ENCODE measurements at regions not wholly inside any gene's neighbourhood (a gene's known extent, or its start where the extent isn't known, plus 50 kb on each side); places are given as distances from the start of the nearest gene placed in this dataset.
"Not testable (repeated sequence)": the region's sequence is repeated elsewhere in the genome, so short reads cannot be mapped to it uniquely, and the experiment has no call there.

DNA sequence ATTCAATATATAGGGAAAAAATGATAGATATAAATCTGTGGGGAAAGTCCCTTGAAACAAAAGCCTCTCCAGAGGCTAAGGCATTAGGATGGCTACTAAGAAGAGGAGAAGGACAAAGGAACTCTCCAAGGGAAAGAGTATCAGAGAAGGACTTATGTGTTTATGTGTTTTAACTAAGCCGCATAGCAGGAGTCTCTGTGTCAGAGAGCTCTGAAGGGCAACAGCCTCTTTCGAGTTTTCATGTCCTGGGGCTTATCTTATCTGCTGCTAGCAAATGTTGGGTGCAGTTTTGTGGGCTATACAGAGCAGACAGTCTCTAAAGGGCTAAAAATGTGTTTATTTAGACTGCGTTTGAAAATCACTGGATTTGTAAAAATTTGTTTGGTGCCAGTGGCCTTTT lies 1145.6 kb upstream of the DIAPH2 start:
- no peak for DNase-seq (ENCODE audit: low spot score)

DNA sequence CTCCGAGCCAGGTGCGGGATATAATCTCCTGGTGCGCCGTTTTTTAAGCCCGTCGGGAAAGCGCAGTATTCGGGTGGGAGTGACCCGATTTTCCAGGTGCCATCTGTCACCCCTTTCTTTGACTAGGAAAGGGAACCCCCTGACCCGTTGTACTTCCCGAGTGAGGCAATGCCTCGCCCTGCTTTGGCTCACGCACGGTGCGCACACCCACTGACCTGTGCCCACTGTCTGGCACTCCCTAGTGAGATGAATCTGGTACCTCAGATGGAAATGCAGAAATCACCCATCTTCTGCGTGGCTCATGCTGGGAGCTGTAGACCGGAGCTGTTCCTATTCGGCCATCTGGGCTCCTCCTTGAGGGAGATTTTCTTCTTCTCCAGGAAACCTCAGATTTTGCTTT lies 1135.1 kb upstream of the DIAPH2 start:
- intact Hi-C loops (cut with DNase I); DNase-seq (ENCODE audit: low spot score): not testable (repeated sequence)

More for the DNA sequence above, 1145.6 kb upstream of the DIAPH2 start:
- intact Hi-C loops (cut with DNase I) = no loop called here

DNA sequence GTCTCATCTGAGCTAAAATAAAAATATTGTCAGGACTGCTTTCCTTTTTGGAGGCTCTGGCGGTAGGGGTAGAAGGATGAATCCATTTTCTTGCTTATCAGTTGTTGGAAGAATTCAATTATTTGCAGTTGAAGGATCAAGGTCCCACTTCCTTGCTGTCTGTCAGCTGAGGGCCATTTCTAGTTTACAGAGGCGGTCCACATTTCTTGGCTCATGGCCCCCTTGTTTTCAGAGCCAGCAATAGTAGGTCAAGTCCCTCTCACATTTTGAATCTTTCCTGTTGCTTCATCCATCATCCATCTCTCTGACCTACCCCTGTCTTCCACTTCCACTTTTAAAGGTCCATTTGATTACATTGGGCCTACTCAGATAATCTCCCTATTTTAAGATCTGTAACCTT lies 1099.3 kb upstream of the DIAPH2 start:
- intact Hi-C loops (cut with DNase I) = no loop called here
- DNase-seq (ENCODE audit: low spot score) = no peak

DNA sequence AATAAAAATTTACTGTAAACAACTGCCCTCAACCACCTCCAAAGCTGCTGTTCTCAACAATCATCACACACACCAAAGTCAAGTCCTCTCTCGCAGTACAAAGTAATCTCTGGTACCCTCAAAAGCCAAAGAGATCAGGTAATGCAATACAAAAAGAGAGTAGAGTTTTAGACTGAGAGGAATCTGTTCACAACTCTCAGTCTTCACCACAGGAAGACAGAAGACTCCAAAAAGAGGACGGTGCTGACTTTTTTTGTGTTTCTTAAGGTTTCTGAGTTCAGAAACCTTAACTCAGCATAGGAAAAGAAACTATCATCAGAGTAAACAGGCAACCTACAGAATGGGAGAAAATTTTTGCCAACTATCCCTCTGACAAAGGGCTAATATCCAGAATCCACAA lies 1072.3 kb upstream of the DIAPH2 start:
- intact Hi-C loops (cut with DNase I) = no loop called here
- DNase-seq (ENCODE audit: low spot score) = no peak

DNA sequence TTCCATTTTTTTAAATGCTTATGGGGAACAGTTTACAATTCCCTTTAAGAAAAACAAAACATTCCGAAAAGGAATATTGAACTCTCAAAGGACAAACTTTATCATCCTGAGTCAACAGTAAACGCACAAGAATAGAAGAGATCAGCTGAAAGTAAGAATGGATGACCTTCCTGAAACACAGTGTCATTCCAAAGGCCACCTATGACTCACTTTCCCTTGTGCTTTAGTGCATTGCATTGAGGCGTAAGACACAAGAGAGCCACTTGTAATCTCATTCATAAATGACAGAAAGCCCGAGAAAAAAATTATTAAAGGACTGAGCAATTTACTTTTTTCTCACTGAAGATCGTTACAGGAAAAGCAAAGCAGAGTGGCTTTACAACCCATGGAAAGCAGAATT lies 1062.4 kb upstream of the DIAPH2 start:
- intact Hi-C loops (cut with DNase I) = no loop called here
- no peak for DNase-seq (ENCODE audit: low spot score)

DNA sequence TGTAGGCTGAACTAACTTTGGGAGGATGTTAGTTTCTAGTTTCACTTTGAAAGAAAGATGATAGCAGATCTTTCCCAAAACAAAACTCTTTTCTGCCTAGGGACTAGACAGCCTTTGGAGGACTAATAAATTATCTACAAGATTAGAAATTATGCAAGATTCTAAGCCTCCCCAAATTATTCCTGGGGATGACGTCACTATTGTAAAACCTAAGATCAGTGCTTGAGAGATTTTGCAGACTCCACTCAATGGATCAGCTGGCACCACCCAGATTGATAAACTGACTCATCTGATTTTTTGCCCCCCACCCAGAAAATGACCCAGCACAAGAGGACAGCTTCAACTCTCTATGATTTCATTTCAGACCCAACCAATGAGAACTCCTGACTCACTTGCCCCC lies 1057.9 kb upstream of the DIAPH2 start:
- DNase-seq (ENCODE audit: low spot score) = no peak
- intact Hi-C loops (cut with DNase I) = no loop called here

DNA sequence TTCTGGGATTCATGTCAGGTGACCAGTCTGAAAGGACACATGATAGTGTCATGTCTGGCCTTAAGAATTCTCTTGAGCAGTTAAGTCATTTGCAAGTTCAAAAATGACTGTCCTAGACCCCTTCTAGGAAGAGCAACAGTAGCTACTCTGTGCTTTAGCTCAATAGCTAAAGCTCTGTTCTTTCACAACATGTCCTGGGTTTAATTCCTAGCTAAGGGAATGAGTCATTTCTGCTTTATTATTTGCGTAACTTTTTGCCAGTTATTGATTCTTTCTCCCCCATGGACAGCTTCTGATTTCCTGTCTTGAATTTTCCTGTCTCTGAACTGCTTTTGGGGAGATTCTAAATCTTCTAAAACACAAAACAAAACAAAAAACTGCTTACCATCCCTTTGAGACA lies 1055.8 kb upstream of the DIAPH2 start:
- intact Hi-C loops (cut with DNase I) = no loop called here
- DNase-seq (ENCODE audit: low spot score) = no peak

DNA sequence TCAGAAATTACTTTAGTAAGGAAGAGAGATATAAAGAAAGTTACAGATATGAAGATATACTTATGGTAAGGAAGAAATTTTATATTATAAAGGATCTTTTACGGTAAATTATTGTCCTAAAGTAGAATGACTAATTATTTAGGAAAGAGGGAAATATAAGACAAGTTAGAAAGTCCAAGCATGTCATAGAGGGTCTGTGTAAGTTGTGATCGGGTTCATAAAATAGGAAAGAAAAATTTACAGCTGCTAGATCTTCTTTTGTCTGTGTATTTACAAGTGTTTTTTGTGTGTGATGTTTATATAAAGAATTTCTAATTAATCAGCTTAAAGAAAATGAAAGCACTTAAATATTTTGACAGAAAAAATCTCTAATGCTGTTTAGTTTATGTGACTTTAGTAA lies 1054.9 kb upstream of the DIAPH2 start:
- intact Hi-C loops (cut with DNase I) = no loop called here
- no peak for DNase-seq (ENCODE audit: low spot score)

DNA sequence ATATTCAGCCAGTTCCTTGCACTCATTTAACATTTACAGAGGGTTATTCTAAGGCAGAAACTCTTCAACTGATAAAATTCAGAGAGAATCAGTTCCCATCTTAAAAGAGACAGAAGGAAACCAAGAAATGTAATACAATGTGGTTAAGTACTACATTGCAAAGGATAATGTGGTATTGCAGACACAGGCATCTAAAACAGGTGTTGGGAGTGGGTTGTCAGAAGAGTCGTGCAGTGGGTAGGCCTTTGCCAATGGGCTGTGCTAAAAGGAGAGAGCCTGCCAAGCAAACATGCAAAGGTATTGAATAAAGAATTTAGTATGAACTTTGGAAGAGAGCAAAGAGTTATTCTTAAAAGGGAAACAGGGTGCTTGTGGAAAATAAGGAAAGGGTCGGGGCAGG lies 1044.4 kb upstream of the DIAPH2 start:
- intact Hi-C loops (cut with DNase I) = no loop called here
- no peak for DNase-seq (ENCODE audit: low spot score)

DNA sequence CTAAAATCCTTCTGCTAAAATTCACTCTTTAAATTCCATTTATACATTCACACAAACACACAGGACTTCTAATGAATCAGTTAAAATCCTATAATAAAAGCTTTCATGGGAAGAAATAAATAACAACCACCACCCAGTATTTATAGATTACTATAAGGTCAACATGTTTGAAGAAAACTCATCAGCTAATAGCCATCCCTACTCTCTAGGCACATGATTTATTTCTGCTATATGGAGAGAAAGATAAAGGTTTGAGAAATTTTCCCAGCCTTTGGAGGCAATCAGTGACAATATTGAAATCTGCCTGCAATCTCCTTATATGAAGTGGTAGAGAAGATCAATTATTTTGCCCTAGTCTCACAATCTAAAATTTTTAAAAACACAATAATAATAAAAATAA lies 1038.9 kb upstream of the DIAPH2 start:
- no peak for DNase-seq (ENCODE audit: low spot score)
- intact Hi-C loops (cut with DNase I) = no loop called here

DNA sequence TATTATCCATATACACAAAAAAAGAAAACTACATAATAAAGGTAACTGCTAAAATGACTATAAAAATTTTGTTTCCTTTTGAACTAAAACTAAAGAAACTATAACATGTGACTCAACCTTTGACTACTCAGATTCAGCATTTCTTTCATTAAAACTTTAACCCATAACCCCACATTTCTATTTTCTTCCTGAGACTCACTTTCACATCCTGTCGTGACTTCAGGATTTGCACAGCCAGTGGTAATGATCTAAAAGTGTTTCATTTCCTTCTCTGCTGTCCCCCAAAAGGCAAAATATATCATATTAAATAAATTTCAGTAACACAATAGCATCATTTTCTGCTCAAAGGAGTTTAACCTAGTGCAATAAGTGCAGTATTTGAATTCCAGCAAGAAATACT lies 1022.4 kb upstream of the DIAPH2 start:
- no peak for DNase-seq (ENCODE audit: low spot score)
- intact Hi-C loops (cut with DNase I) = no loop called here

DNA sequence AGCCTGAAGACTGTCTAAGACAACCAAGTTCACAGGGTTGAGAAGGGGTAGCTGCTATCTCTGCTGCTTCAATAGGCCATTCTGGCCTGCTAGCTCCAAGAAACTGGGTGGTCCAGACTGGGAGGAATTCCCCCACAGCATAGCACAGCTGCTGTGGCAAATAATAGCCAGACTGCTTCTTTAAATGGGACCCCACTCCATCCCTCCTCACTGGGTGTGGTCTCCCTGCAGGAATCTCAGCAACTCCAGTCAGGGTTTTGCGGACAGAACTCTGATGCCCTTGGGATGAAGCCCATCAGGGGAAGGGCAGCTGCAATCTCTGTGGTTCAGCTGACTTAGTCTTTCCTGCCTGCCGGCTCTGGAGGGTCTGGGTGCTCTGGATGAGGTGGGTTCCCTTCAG lies 1018.6 kb upstream of the DIAPH2 start:
- intact Hi-C loops (cut with DNase I) = no loop called here
- DNase-seq (ENCODE audit: low spot score) = no peak

DNA sequence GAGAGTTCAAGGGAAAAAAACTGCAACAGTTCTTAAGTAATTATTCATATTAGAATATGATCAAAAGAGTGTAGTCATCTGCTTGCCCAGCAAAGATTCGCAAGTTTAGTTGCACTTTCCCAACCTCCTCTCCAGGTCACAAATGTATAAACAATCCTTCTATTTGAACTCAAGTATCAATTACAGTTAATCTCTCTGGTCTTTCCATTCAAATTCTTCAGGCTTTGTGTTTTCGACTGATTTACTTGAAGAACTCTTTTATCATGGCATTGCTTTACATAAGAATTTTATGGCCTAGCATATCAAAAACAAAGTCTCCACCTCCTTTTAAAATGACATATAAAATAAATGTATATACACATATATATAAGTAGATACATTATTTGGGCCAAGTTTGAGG lies 1009.6 kb upstream of the DIAPH2 start:
- intact Hi-C loops (cut with DNase I) = no loop called here
- DNase-seq (ENCODE audit: low spot score) = no peak

DNA sequence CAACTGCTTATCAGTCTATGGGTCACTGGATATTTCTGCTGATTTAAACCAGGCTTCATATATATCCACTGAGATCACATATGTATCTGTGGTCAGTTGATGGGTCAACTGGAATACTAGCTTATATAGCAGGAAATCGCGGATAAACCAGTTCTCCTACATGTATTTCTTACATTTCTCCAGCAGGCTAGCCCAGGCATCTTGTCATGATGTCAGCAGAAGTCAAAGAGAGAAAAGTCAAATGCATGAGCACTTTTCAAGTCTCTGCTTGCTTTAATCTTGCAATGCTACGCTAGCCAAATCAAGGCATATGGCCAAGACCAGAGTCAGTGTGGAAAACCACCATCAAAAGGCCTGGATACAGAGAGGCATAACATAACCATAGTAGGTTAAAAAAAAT lies 1008.8 kb upstream of the DIAPH2 start:
- DNase-seq (ENCODE audit: low spot score) = no peak
- intact Hi-C loops (cut with DNase I) = no loop called here

DNA sequence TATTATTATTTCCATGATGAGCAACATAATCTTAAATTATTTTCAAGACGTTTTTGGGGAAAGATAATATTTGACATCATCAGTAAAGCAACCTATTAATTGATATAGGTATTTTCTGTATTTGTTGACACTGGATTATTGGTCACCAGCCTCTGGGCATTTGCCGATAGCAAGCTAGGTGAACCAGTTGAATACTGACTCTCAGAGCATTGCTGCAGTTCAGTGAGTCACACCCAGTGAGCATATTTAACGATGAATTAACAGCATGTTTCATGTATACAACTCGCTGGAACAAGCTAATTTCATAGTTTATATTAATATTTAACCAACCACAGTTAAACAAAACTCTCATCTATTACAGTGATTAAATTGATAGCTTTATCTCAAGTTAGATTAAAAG lies 1006.0 kb upstream of the DIAPH2 start:
- intact Hi-C loops (cut with DNase I) = no loop called here
- no peak for DNase-seq (ENCODE audit: low spot score)

DNA sequence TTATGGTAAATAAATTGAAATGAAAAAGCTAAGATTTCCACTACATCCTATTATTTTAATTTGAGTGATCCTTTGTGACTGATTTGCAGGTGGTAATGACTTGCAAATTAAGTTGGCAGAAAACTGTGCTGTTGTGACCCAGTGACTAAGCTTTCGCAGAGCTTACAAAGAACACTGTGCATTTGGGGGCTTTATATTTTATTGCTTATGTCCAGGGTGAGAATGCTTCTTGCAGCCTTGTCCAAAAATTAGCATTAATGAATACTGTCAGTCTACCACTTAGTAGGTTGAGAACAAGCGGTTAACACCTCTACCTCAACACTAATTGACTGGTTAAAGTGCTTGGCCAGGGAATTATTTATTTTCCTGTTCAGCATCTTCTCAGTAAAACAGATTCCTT lies 991.3 kb upstream of the DIAPH2 start:
- no peak for DNase-seq (ENCODE audit: low spot score)
- intact Hi-C loops (cut with DNase I) = no loop called here

DNA sequence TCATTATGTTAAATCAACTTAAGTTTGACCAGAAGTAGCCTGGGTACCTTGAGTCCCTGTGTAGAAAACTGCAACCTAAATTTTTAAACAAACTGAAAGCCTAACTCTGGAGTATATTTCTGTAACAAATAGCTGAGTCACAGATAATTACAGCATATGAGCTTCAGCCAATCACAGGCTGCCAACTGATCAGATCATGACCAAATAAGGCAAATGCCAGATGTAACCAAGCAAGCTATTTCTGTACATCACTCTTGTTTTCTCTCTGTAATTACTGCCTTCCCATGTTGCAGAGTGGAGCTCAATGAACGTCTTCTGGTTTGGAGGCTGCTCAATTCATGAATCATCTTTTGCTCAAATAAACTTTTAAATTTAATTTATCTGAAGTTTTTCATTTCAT lies 980.9 kb upstream of the DIAPH2 start:
- intact Hi-C loops (cut with DNase I) = no loop called here
- DNase-seq (ENCODE audit: low spot score) = no peak

DNA sequence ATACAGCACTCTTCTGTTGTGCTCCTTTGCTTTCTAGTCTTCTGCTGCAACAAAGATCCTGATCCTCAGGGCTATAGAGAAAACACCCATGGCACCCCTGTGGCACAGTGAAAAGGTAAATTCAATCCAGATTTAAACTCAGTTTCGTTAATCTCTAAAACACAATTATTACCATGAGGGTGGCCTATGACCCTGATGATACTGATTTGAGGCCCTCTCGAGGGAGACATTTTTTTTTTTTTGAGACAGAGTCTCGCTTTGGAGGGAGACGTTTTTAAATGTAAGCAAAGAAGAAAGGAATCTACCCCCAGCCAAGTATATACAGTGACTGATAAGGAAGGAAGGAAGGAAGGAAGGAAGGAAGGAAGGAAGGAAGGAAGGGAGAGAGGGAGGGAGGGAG lies 967.8 kb upstream of the DIAPH2 start:
- intact Hi-C loops (cut with DNase I) = no loop called here
- no peak for DNase-seq (ENCODE audit: low spot score)

DNA sequence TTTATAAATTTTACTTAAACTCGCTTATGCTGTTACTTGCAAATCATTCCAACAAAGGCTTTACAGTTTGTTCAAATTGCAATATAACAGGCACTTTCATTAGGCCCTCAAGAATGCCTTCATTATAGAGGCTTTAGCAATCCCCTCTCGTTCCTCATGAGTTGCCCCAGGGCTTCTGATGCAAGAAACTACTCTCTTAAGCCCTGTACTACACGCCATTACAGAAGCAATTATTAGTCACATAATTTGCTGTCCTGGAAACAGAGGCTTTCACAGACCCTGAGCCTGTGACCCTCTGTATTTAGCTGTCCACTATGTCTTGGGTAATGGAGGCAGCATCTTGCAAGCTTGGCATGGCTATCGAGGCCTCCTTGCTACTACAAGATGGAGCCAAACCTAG lies 965.9 kb upstream of the DIAPH2 start:
- no peak for DNase-seq (ENCODE audit: low spot score)
- intact Hi-C loops (cut with DNase I) = no loop called here

DNA sequence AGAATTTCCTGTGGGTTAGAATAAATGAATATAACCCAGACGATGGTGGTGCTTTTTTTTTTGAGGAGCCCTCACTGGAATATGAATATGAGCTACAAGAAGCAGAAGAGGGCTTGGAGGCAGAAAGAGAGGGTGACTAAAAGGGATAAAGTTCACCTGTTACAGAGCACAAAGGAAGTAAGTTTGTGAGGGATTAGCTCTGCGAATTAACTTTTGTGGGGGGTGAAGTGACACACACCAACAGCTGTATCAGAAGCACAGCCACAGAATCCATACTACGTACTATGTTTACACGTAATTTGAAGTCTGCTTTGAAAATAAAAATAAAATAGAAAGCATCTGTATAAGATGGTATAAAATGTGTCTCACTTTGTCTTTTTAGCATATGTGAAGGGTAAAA lies 963.6 kb upstream of the DIAPH2 start:
- intact Hi-C loops (cut with DNase I) = no loop called here
- DNase-seq (ENCODE audit: low spot score) = no peak

DNA sequence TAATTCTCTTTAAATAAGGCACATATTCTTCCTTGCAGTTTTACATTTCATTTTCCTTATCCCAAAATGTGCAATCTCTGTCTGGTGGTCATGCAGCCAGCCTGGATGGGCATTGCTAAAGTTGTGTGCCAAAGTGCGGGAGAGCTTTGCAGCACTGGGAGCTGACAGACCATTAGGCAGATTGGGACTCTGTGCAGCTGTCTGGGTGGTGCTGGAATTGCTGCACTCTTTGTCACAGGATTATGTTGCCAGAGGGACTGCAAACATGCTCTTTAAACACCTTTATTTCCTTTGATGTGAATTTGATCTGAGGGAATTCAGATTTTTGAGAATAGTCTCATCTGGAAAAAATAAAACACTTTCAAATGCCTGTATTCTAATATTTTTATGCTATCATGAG lies 956.2 kb upstream of the DIAPH2 start:
- no peak for DNase-seq (ENCODE audit: low spot score)
- intact Hi-C loops (cut with DNase I) = no loop called here

DNA sequence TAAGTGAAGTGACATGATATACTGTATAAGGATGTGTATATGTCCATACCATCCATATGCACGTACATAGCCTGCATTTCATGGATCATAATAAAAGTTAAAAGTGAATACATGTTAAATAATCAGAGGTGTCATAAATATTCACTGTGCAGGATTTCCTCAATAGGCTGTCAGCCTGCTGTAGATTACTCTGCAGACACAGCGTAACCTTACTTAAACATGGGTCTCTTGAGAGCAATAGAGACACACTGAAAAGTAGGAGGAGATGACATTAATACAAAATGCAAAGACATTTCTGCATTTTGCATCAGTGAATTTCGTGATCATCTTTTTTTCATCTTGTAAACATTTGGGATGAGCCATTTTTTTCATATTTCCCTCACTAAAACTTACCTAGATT lies 955.2 kb upstream of the DIAPH2 start:
- no peak for DNase-seq (ENCODE audit: low spot score)
- intact Hi-C loops (cut with DNase I) = no loop called here

DNA sequence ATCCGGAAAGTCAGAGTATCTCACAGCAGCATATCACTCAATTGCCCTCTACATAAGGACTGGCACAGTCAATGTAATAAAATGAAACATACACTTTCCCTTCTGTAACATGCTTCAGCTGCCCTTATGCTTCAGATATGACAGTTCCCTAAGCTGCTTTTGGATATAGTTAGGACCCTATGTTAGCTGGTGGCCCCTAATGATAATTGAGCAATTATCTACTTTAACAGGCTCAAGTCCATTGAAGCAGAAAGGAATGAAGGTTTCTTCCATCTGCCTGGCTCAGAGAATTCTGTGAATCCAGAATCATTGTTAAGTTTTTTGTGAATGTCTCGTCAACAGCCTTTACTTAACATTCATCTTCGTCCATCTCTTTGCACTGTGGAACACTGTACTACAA lies 951.2 kb upstream of the DIAPH2 start:
- no peak for DNase-seq (ENCODE audit: low spot score)
- intact Hi-C loops (cut with DNase I) = no loop called here

All from cardiac septum (tissue), 1 donor.